Osteoblast (primary cell): ENCODE measurements at regions not wholly inside any gene's neighbourhood (a gene's known extent, or its start where the extent isn't known, plus 50 kb on each side); places are given as distances from the start of the nearest gene placed in this dataset.

Source experiments
- DNase-seq: peaks from one replicate; pipeline ENCODE4 v3.0.0; 2011; ENCODE audit warnings: low spot score, mixed read lengths; ENCODE audit not compliant: insufficient read length; ENCODE audit errors: missing footprints
- H2AFZ ChIP-seq: 2 replicates; pipeline ENCODE4 v1.6.0; 2011; ENCODE audit warnings: mild to moderate bottlenecking, low read length
- H3K27ac ChIP-seq: 2 replicates; pipeline ENCODE4 v1.5.1; 2011; ENCODE audit warnings: mild to moderate bottlenecking, low read depth, low read length, moderate library complexity
- H3K27me3 ChIP-seq: 2 replicates; pipeline ENCODE4 v1.6.0; 2012; ENCODE audit warnings: mild to moderate bottlenecking, control low read depth, inconsistent platforms, low read length, moderate library complexity; ENCODE audit not compliant: insufficient read depth
- H3K36me3 ChIP-seq: 2 replicates; pipeline ENCODE4 v1.5.1; 2011; ENCODE audit warnings: mild to moderate bottlenecking, low read length, control low read depth, moderate library complexity; ENCODE audit not compliant: insufficient read depth
- H3K4me1 ChIP-seq: 2 replicates; pipeline ENCODE4 v1.5.1; 2011; ENCODE audit warnings: mild to moderate bottlenecking, low read length, control low read depth, moderate library complexity; ENCODE audit not compliant: insufficient read depth
- H3K4me2 ChIP-seq: 2 replicates; pipeline ENCODE4 v1.6.0; 2011; ENCODE audit warnings: mild to moderate bottlenecking, low read length; ENCODE audit not compliant: insufficient read depth
- H3K4me3 ChIP-seq: fragments of 200-600 bp; sonication (generic); 3 replicates; pipeline ENCODE4 v1.5.1; 2012; ENCODE audit warnings: mild to moderate bottlenecking, low read length, inconsistent platforms; ENCODE audit not compliant: insufficient read depth
- H3K79me2 ChIP-seq: 2 replicates; pipeline ENCODE4 v1.6.0; 2012; ENCODE audit warnings: mild to moderate bottlenecking, low read length, control low read depth, inconsistent platforms; ENCODE audit not compliant: insufficient read depth
- H3K9me3 ChIP-seq: 2 replicates; pipeline ENCODE4 v1.5.1; 2011; ENCODE audit warnings: low read depth, low read length, control low read depth
- H4K20me1 ChIP-seq: 2 replicates; pipeline ENCODE4 v1.6.0; 2012; ENCODE audit warnings: mild to moderate bottlenecking, low read length, control low read depth; ENCODE audit not compliant: insufficient read depth
- CTCF ChIP-seq: IDR thresholded peaks from 2 replicates; pipeline ENCODE4 v1.5.1; 2011; ENCODE audit warnings: mild to moderate bottlenecking, low read depth, low read length, moderate library complexity; ENCODE audit errors: extremely low read depth

DNA sequence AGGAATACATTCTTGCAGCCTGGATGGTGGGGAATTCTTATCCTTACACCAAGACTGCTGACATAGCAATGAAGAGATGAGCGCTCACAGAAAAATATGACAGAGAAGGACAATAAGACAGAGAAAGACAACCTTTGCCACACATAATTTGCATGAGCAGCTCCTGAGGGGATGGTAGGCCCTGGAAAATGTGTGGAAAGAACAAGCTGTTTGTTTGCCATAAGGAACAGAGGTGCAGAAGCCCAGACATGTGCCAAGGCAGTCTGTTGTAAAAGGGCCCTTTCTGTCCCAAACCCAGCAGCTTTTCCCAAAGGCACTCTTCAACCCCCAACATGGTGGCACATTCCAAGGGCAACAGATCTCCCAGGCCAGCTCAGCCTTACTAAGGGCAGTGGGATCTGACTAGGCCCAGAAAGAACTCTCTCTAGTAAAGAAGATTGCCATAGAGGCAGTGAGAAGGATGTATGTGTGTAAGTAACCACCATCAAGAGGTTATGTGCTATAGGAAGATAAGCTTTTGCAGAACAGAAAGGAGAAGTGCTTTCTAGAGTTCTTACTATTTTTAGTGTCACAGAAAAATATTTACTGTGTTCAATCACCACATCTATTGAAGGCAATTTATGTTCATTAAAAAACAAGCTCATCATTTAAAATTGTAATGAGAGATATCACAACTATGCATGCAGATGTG lies 287.0 kb upstream of the RASGEF1B start:
- Histone ChIP-seq H3K27me3 (no peaks in the 10 kb centered on the region), H4K20me1 (no peaks in the 10 kb centered on the region), H3K79me2 (no peaks in the 10 kb centered on the region), H3K4me3 (no peak overlapping the region), H3K4me1 (no peaks in the 10 kb centered on the region), H2AFZ (no peak overlapping the region), H3K4me2 (no peak overlapping the region), H3K27ac (no peak overlapping the region), H3K9me3 (no peaks in the 10 kb centered on the region), H3K36me3 (no peaks in the 10 kb centered on the region)
- no peak for DNase-seq
- TF ChIP-seq CTCF = no peak

DNA sequence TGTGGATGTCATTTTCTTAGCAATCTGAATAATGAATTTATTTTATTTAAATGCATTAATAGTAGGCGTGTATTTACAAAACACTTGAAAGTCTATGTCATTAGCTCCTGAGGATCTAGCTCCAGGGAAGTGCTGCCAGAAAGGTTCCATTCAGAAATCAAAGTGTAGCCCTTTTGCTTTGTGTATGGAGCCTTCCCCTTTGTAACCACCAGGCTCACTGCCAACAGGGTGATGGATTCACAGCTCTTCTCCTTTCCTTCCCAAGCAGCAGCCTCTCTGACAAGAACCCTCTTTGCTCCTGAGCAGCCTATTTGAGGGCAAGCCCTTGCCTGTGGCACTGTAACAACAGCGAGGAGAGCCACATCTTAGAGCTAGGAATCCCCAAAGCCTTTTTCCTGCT lies 286.0 kb upstream of the RASGEF1B start:
- no peak overlapping the region for H2AFZ ChIP-seq
- H3K4me3 ChIP-seq = no peak overlapping the region
- no peaks in the 10 kb centered on the region for H3K4me1 ChIP-seq
- no peaks in the 10 kb centered on the region for H4K20me1 ChIP-seq
- H3K79me2 ChIP-seq = no peaks in the 10 kb centered on the region
- no peak for TF ChIP-seq CTCF
- no peak for DNase-seq
- no peak overlapping the region for H3K4me2 ChIP-seq
- H3K27ac ChIP-seq = no peak overlapping the region
- no peaks in the 10 kb centered on the region for H3K27me3 ChIP-seq
- no peaks in the 10 kb centered on the region for H3K9me3 ChIP-seq
- no peaks in the 10 kb centered on the region for H3K36me3 ChIP-seq

DNA sequence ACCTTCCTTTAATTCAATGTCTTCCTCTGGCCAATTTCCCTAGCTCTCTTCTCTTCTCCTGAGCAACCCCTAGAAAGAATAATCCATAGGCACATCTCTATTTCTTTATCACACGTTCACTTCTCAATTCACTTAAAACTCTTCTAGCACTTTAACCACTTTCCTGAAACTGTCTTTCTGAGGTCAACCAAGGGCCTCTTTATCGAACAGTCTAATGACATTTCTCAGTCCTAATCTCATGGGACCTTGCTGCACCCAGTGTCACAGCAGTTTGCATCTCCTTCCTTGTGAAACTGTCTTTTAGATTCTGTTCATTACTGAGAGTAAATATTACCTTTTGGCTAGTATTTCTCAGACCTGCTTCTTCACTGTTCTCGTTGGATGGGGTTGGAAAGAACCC lies 285.3 kb upstream of the RASGEF1B start:
- Histone ChIP-seq H3K4me3 (no peak overlapping the region), H3K9me3 (no peaks in the 10 kb centered on the region), H4K20me1 (no peaks in the 10 kb centered on the region), H2AFZ (no peak overlapping the region), H3K4me1 (no peaks in the 10 kb centered on the region), H3K36me3 (no peaks in the 10 kb centered on the region), H3K79me2 (no peaks in the 10 kb centered on the region), H3K27me3 (no peaks in the 10 kb centered on the region), H3K4me2 (no peak overlapping the region), H3K27ac (no peak overlapping the region)
- DNase-seq = no peak
- no peak for TF ChIP-seq CTCF

DNA sequence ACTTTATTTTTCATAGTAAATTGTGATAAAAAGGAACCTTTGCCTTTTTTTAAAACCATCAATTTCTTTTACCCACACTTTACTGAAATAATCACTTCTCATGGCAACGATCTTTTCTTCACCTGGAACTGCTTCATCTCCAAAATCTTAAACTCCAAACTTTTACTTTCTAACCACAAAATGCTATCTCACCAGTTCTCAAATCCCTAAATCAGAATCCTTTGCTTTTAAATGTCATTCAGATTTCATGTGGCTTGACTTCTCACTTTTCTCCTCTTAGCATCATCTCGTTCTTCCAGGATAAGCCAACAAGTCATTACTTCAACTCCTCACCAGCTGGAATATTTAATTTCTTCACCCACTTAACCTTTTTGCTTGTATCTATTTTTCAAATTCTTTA lies 284.3 kb upstream of the RASGEF1B start:
- Histone ChIP-seq H3K4me3 (no peak overlapping the region), H4K20me1 (no peaks in the 10 kb centered on the region), H3K79me2 (no peaks in the 10 kb centered on the region), H2AFZ (no peak overlapping the region), H3K27ac (no peak overlapping the region), H3K27me3 (no peaks in the 10 kb centered on the region), H3K4me2 (no peak overlapping the region), H3K9me3 (no peaks in the 10 kb centered on the region), H3K36me3 (no peaks in the 10 kb centered on the region), H3K4me1 (no peaks in the 10 kb centered on the region)
- no peak for DNase-seq
- no peak for TF ChIP-seq CTCF
